ENCODE measurements at regions not wholly inside any gene's neighbourhood (a gene's known extent, or its start where the extent isn't known, plus 50 kb on each side); places are given as distances from the start of the nearest gene placed in this dataset.

GRCh38 chr15:66950114-66950513 is 115.3 kb upstream of the SMAD3 start:
- no peak overlapping the region for H3K27ac ChIP-seq
- TF ChIP-seq CTCF (conservative IDR thresholded peaks at IDR 0.05; ENCODE audit: low read depth, low read length): no peak
- H3K9ac ChIP-seq: no peak overlapping the region
- peaks cover 22% of the 10 kb centered on the region for H3K4me1 ChIP-seq (ENCODE audit: low read depth, poor library complexity, severe bottlenecking)
- H3K36me3 ChIP-seq (ENCODE audit: insufficient read depth): no peaks in the 10 kb centered on the region
- no peaks in the 10 kb centered on the region for H4K20me1 ChIP-seq (ENCODE audit: insufficient read depth)
- H3K79me2 ChIP-seq (ENCODE audit: insufficient read depth, low read depth): no peaks in the 10 kb centered on the region
- H3K4me2 ChIP-seq: no peak overlapping the region
- H2AFZ ChIP-seq (ENCODE audit: low read depth): no peak overlapping the region
- no peaks in the 10 kb centered on the region for H3K27me3 ChIP-seq (ENCODE audit: insufficient read depth, low read depth)
- no peak overlapping the region for H3K4me3 ChIP-seq (IDR thresholded peaks at IDR 0.05; ENCODE audit: insufficient read depth, low read depth, low read length)

- no peak overlapping the region for H3K9ac ChIP-seq
- H3K4me1 ChIP-seq (ENCODE audit: low read depth, poor library complexity, severe bottlenecking): peaks cover 22% of the 10 kb centered on the region
- H3K79me2 ChIP-seq (ENCODE audit: insufficient read depth, low read depth): no peaks in the 10 kb centered on the region
- no peak overlapping the region for H3K27ac ChIP-seq
- no peaks in the 10 kb centered on the region for H3K36me3 ChIP-seq (ENCODE audit: insufficient read depth)
- H3K4me2 ChIP-seq: no peak overlapping the region
- no peaks in the 10 kb centered on the region for H3K27me3 ChIP-seq (ENCODE audit: insufficient read depth, low read depth)
- H4K20me1 ChIP-seq (ENCODE audit: insufficient read depth): no peaks in the 10 kb centered on the region
- TF ChIP-seq CTCF (conservative IDR thresholded peaks at IDR 0.05; ENCODE audit: low read depth, low read length): no peak
- no peak overlapping the region for H2AFZ ChIP-seq (ENCODE audit: low read depth)
- no peak overlapping the region for H3K4me3 ChIP-seq (IDR thresholded peaks at IDR 0.05; ENCODE audit: insufficient read depth, low read depth, low read length)
Measured at GRCh38 chr15:66951531-66952320, 113.7 kb upstream of the SMAD3 start.

- Histone ChIP-seq H3K4me1 (ENCODE audit: low read depth, poor library complexity, severe bottlenecking) (peaks cover 10% of the 10 kb centered on the region), H3K4me2 (no peak overlapping the region), H3K4me3 (IDR thresholded peaks at IDR 0.05; ENCODE audit: insufficient read depth, low read depth, low read length) (no peak overlapping the region), H3K36me3 (ENCODE audit: insufficient read depth) (no peaks in the 10 kb centered on the region), H2AFZ (ENCODE audit: low read depth) (no peak overlapping the region), H3K27ac (no peak overlapping the region), H3K27me3 (ENCODE audit: insufficient read depth, low read depth) (no peaks in the 10 kb centered on the region), H3K79me2 (ENCODE audit: insufficient read depth, low read depth) (no peaks in the 10 kb centered on the region), H4K20me1 (ENCODE audit: insufficient read depth) (no peaks in the 10 kb centered on the region), H3K9ac (no peak overlapping the region)
- TF ChIP-seq CTCF (conservative IDR thresholded peaks at IDR 0.05; ENCODE audit: low read depth, low read length): no peak
Measured at GRCh38 chr15:66952756-66953522, 112.5 kb upstream of the SMAD3 start.

- TF ChIP-seq CTCF (conservative IDR thresholded peaks at IDR 0.05; ENCODE audit: low read depth, low read length): no peak
- Histone ChIP-seq H3K27me3 (ENCODE audit: insufficient read depth, low read depth) (no peaks in the 10 kb centered on the region), H3K79me2 (ENCODE audit: insufficient read depth, low read depth) (no peaks in the 10 kb centered on the region), H3K36me3 (ENCODE audit: insufficient read depth) (no peaks in the 10 kb centered on the region), H3K27ac (no peak overlapping the region), H3K9ac (no peak overlapping the region), H4K20me1 (ENCODE audit: insufficient read depth) (no peaks in the 10 kb centered on the region), H3K4me3 (IDR thresholded peaks at IDR 0.05; ENCODE audit: insufficient read depth, low read depth, low read length) (no peak overlapping the region), H2AFZ (ENCODE audit: low read depth) (no peak overlapping the region), H3K4me1 (ENCODE audit: low read depth, poor library complexity, severe bottlenecking) (peaks cover 3% of the 10 kb centered on the region), H3K4me2 (no peak overlapping the region)
Measured at GRCh38 chr15:66953523-66954229, 111.7 kb upstream of the SMAD3 start.
